Neural cell (in vitro differentiated cells): ENCODE measurements at regions not wholly inside any gene's neighbourhood (a gene's known extent, or its start where the extent isn't known, plus 50 kb on each side); places are given as distances from the start of the nearest gene placed in this dataset.

ENCODE experiments used
- CTCF ChIP-seq: fragments of 450-650 bp; IDR thresholded peaks from 2 replicates; pipeline ENCODE4 v1.5.1; 2014; ENCODE audit warnings: antibody characterized with exemption, mild to moderate bottlenecking, moderate library complexity; ENCODE audit not compliant: poor library complexity, severe bottlenecking
- EP300 ChIP-seq: fragments of 450-650 bp; conservative IDR thresholded peaks from 2 replicates; pipeline ENCODE4 v1.6.1; 2014; ENCODE audit warnings: antibody characterized with exemption, mild to moderate bottlenecking, moderate library complexity; ENCODE audit not compliant: poor library complexity, severe bottlenecking
- EZH2 ChIP-seq: fragments of 200-600, 300-800 bp; shearing (Covaris generic), sonication (generic); IDR thresholded peaks from 2 replicates; pipeline ENCODE4 v1.6.1; 2014; ENCODE audit warnings: antibody characterized with exemption, low read length, borderline replicate concordance, mild to moderate bottlenecking; ENCODE audit not compliant: insufficient read depth, poor library complexity, severe bottlenecking
- POLR2AphosphoS5 ChIP-seq: IDR thresholded peaks from 2 replicates; pipeline ENCODE4 v1.6.1; 2012
- RAD21 ChIP-seq: fragments of 450-650 bp; conservative IDR thresholded peaks from 2 replicates; pipeline ENCODE4 v1.6.1; 2014; ENCODE audit warnings: antibody characterized with exemption, mild to moderate bottlenecking, moderate library complexity
- SMC3 ChIP-seq: fragments of 450-650 bp; conservative IDR thresholded peaks from 2 replicates; pipeline ENCODE4 v1.6.1; 2014; ENCODE audit warnings: antibody characterized with exemption, mild to moderate bottlenecking, moderate library complexity; ENCODE audit not compliant: poor library complexity
- TAF1 ChIP-seq: IDR thresholded peaks from 2 replicates; pipeline ENCODE4 v1.6.1; 2012; ENCODE audit warnings: low read depth
- TF ChIP-seq, protein P1 (sequence below): IDR thresholded peaks from 2 replicates; pipeline ENCODE4 v1.6.1; 2012; ENCODE audit warnings: borderline replicate concordance

- TF ChIP-seq EP300 (no peak), SMC3 (no peak), CTCF (no peak), POLR2AphosphoS5 (no peak), RAD21 (no peak), EZH2 (no peak), TAF1 (no peak)
- TF ChIP-seq, protein P1, sequence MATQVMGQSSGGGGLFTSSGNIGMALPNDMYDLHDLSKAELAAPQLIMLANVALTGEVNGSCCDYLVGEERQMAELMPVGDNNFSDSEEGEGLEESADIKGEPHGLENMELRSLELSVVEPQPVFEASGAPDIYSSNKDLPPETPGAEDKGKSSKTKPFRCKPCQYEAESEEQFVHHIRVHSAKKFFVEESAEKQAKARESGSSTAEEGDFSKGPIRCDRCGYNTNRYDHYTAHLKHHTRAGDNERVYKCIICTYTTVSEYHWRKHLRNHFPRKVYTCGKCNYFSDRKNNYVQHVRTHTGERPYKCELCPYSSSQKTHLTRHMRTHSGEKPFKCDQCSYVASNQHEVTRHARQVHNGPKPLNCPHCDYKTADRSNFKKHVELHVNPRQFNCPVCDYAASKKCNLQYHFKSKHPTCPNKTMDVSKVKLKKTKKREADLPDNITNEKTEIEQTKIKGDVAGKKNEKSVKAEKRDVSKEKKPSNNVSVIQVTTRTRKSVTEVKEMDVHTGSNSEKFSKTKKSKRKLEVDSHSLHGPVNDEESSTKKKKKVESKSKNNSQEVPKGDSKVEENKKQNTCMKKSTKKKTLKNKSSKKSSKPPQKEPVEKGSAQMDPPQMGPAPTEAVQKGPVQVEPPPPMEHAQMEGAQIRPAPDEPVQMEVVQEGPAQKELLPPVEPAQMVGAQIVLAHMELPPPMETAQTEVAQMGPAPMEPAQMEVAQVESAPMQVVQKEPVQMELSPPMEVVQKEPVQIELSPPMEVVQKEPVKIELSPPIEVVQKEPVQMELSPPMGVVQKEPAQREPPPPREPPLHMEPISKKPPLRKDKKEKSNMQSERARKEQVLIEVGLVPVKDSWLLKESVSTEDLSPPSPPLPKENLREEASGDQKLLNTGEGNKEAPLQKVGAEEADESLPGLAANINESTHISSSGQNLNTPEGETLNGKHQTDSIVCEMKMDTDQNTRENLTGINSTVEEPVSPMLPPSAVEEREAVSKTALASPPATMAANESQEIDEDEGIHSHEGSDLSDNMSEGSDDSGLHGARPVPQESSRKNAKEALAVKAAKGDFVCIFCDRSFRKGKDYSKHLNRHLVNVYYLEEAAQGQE = no peak
Measured at GRCh38 chr3:124556636-124557035, 173.6 kb upstream of the UMPS start.
